ENCODE measurements at regions not wholly inside any gene's neighbourhood (a gene's known extent, or its start where the extent isn't known, plus 50 kb on each side); places are given as distances from the start of the nearest gene placed in this dataset.

DNA sequence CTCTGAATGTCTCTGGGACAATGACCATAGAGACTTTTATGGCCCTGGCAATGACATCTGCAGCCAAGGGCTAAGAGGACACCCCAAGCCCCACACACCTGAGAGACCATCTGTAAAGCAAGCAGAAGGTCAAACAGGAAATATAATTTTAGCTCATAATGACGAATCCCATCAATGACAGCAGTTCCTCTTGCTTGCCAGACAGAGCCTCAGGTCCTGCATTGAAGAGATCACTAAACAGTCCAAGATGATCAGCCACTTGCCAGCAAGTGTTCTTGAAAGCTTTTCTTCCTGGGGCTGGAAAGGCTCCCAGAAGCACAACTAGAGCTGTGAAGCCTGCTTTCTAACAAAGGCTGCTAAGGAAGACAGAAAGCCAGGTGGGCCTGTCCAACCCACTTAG is 993.7 kb upstream of the AUTS2 start:
- no peak for TF ChIP-seq CTCF (conservative IDR thresholded peaks at IDR 0.05)
- TF ChIP-seq ZFX (IDR thresholded peaks at IDR 0.05) = no peak

Data from C4-2B (cell line).